Fibroblast of mammary gland (primary cell): ENCODE measurements at regions not wholly inside any gene's neighbourhood (a gene's known extent, or its start where the extent isn't known, plus 50 kb on each side); places are given as distances from the start of the nearest gene placed in this dataset.

Source experiments
- DNase-seq: peaks from one replicate; pipeline ENCODE4 v3.0.0-alpha.2; 2010; ENCODE audit warnings: low read depth
- H3K4me3 ChIP-seq: 2 replicates; pipeline ENCODE4 v1.5.1; 2011; ENCODE audit warnings: low read depth, mild to moderate bottlenecking, low read length, moderate library complexity; ENCODE audit not compliant: control insufficient read depth
- TF ChIP-seq, protein P1 (sequence below): conservative IDR thresholded peaks from 2 replicates; pipeline ENCODE4 v1.5.1; 2011; ENCODE audit warnings: low read depth, low read length, inconsistent platforms; ENCODE audit not compliant: control insufficient read depth, insufficient read depth

- TF ChIP-seq, protein P1, sequence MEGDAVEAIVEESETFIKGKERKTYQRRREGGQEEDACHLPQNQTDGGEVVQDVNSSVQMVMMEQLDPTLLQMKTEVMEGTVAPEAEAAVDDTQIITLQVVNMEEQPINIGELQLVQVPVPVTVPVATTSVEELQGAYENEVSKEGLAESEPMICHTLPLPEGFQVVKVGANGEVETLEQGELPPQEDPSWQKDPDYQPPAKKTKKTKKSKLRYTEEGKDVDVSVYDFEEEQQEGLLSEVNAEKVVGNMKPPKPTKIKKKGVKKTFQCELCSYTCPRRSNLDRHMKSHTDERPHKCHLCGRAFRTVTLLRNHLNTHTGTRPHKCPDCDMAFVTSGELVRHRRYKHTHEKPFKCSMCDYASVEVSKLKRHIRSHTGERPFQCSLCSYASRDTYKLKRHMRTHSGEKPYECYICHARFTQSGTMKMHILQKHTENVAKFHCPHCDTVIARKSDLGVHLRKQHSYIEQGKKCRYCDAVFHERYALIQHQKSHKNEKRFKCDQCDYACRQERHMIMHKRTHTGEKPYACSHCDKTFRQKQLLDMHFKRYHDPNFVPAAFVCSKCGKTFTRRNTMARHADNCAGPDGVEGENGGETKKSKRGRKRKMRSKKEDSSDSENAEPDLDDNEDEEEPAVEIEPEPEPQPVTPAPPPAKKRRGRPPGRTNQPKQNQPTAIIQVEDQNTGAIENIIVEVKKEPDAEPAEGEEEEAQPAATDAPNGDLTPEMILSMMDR: no peak
- no peak for DNase-seq
- no peak overlapping the region for H3K4me3 ChIP-seq
Measured at GRCh38 chrX:9317176-9317575, 147.7 kb upstream of the TBL1X start.

GRCh38 chrX:9318213-9318612, 146.6 kb upstream of the TBL1X start:
- DNase-seq: no peak
- TF ChIP-seq, protein P1: no peak

GRCh38 chrX:9318766-9319165, 146.1 kb upstream of the TBL1X start:
- TF ChIP-seq, protein P1: no peak
- no peak for DNase-seq
- H3K4me3 ChIP-seq: no peak overlapping the region

More at GRCh38 chrX:9318213-9318612, 146.6 kb upstream of the TBL1X start:
- no peak overlapping the region for H3K4me3 ChIP-seq

- TF ChIP-seq, protein P1: no peak
- DNase-seq: no peak
- no peak overlapping the region for H3K4me3 ChIP-seq
Measured at GRCh38 chrX:9320940-9321339, 143.9 kb upstream of the TBL1X start.

DNA sequence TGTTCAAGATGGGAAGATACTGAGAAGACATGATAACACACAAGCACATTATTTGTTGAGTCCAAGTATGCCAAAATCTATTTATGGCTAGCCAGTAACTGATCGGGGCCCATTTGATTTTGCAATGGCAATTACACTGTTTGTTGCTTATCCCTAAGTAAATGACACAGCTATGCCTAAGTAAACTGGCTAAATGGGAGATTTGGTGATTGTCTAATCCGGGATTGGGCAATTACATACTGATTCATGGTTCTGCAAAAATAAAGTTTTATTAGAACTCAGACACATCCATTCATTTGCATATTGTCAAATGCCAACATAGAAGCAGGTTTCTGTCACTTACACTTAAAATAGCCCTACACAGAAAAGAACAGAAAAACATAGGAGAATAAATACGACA, 140.2 kb upstream of the TBL1X start:
- TF ChIP-seq, protein P1: no peak
- DNase-seq: no peak
- H3K4me3 ChIP-seq: no peak overlapping the region

DNA sequence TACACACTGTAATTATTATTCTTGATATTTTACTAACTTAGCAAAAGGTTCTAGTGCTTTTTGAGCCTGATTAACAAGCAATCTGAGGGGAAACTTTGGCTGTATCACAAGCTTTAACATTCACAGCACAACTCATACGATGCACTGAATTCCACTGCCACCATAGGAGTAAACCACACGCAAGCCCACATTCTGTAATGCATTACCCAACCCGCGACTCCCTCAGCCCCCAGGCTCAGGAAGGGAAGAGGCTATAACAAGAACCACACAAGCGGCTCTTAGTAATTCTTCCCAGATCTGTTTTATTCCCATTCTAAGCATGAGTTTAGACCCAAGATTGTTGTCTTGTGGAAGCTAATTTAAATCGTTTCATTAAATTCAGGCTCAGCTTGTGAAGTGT, 138.5 kb upstream of the TBL1X start:
- no peak overlapping the region for H3K4me3 ChIP-seq
- TF ChIP-seq, protein P1: no peak
- DNase-seq: no peak
